ENCODE measurements at regions not wholly inside any gene's neighbourhood (a gene's known extent, or its start where the extent isn't known, plus 50 kb on each side); places are given as distances from the start of the nearest gene placed in this dataset.

- Histone ChIP-seq H3K4me1 (ENCODE audit: control insufficient read depth in 1 of 2, insufficient read depth in 2 of 2, low read length in 2 of 2) (peaks cover 0 to 2% of the 10 kb centered on the region in 2 experiments), H3K4me3 (ENCODE audit: low read depth, low read length) (no peak overlapping the region), H2BK12ac (ENCODE audit: low read length) (no peak overlapping the region), H4K8ac (ENCODE audit: low read depth, low read length) (no peak overlapping the region), H3K9me3 (ENCODE audit: insufficient read depth, low read depth, low read length) (no peaks in the 10 kb centered on the region), H3K18ac (ENCODE audit: low read length) (no peak overlapping the region), H3K27ac (ENCODE audit: low read depth, low read length) (no peak overlapping the region), H3K23ac (ENCODE audit: low read length) (no peak overlapping the region), H3K14ac (ENCODE audit: low read length) (no peak overlapping the region), H3K4me2 (ENCODE audit: low read length) (no peak overlapping the region), H2BK120ac (ENCODE audit: insufficient read depth, low read length, poor library complexity) (no peak overlapping the region), H3K9ac (ENCODE audit: low read length) (no peak overlapping the region), H3K27me3 (ENCODE audit: insufficient read depth, low read length) (no peaks in the 10 kb centered on the region), H3K36me3 (ENCODE audit: control insufficient read depth in 1 of 2, insufficient read depth in 2 of 2, low read length in 2 of 2) (no peaks in the 10 kb centered on the region), H3K79me2 (ENCODE audit: control insufficient read depth, insufficient read depth, low read length, poor library complexity) (no peaks in the 10 kb centered on the region), H4K12ac (ENCODE audit: low read depth, low read length) (no peak overlapping the region), H3K4ac (ENCODE audit: low read depth, low read length) (no peak overlapping the region), H3K79me1 (ENCODE audit: low read length) (no peaks in the 10 kb centered on the region), H2AFZ (ENCODE audit: insufficient read depth, low read length, poor library complexity) (no peak overlapping the region), H4K91ac (ENCODE audit: low read depth, low read length) (no peak overlapping the region), H2AK5ac (ENCODE audit: low read length) (no peak overlapping the region), H2BK5ac (ENCODE audit: low read depth, low read length, poor library complexity) (no peak overlapping the region)
- WGBS (ENCODE audit: extremely low coverage, insufficient coverage, insufficient read length) = no CpG with 5 or more reads among the region's 1 CpG
- DNase-seq = no peak
Observed at GRCh38 chr9:107862323-107862722, 372.8 kb upstream of the KLF4 start.

GRCh38 chr9:107861075-107861474, 371.5 kb upstream of the KLF4 start:
- Histone ChIP-seq H2BK12ac (ENCODE audit: low read length) (no peak overlapping the region), H3K36me3 (ENCODE audit: control insufficient read depth in 1 of 2, insufficient read depth in 2 of 2, low read length in 2 of 2) (no peaks in the 10 kb centered on the region), H3K79me1 (ENCODE audit: low read length) (no peaks in the 10 kb centered on the region), H2AK5ac (ENCODE audit: low read length) (no peak overlapping the region), H2BK120ac (ENCODE audit: insufficient read depth, low read length, poor library complexity) (no peak overlapping the region), H3K4me1 (ENCODE audit: control insufficient read depth in 1 of 2, insufficient read depth in 2 of 2, low read length in 2 of 2) (peaks cover 0 to 2% of the 10 kb centered on the region in 2 experiments), H4K12ac (ENCODE audit: low read depth, low read length) (no peak overlapping the region), H3K4ac (ENCODE audit: low read depth, low read length) (no peak overlapping the region), H2AFZ (ENCODE audit: insufficient read depth, low read length, poor library complexity) (no peak overlapping the region), H3K27ac (ENCODE audit: low read depth, low read length) (no peak overlapping the region), H2BK5ac (ENCODE audit: low read depth, low read length, poor library complexity) (no peak overlapping the region), H3K27me3 (ENCODE audit: insufficient read depth, low read length) (no peaks in the 10 kb centered on the region), H3K4me3 (ENCODE audit: low read depth, low read length) (no peak overlapping the region), H3K9me3 (ENCODE audit: insufficient read depth, low read depth, low read length) (no peaks in the 10 kb centered on the region), H3K14ac (ENCODE audit: low read length) (no peak overlapping the region), H3K23ac (ENCODE audit: low read length) (no peak overlapping the region), H3K4me2 (ENCODE audit: low read length) (no peak overlapping the region), H4K91ac (ENCODE audit: low read depth, low read length) (no peak overlapping the region), H3K18ac (ENCODE audit: low read length) (no peak overlapping the region), H3K9ac (ENCODE audit: low read length) (no peak overlapping the region), H3K79me2 (ENCODE audit: control insufficient read depth, insufficient read depth, low read length, poor library complexity) (no peaks in the 10 kb centered on the region), H4K8ac (ENCODE audit: low read depth, low read length) (no peak overlapping the region)
- no peak for DNase-seq
- WGBS (ENCODE audit: extremely low coverage, insufficient coverage, insufficient read length) = no CpG with 5 or more reads among the region's 3 CpGs

- H3K79me2 ChIP-seq (ENCODE audit: control insufficient read depth, insufficient read depth, low read length, poor library complexity) = no peaks in the 10 kb centered on the region
- no CpG with 5 or more reads among the region's 8 CpGs for WGBS (ENCODE audit: extremely low coverage, insufficient coverage, insufficient read length)
- peaks cover 4% of the 10 kb centered on the region for H3K9me3 ChIP-seq (ENCODE audit: insufficient read depth, low read depth, low read length)
Observed at GRCh38 chr9:107858260-107858659, 368.7 kb upstream of the KLF4 start.

GRCh38 chr9:107856633-107857032, 367.1 kb upstream of the KLF4 start:
- H3K79me2 ChIP-seq (ENCODE audit: control insufficient read depth, insufficient read depth, low read length, poor library complexity) = no peaks in the 10 kb centered on the region
- H3K4me3 ChIP-seq (ENCODE audit: low read depth, low read length) = no peak overlapping the region
- H3K4me2 ChIP-seq (ENCODE audit: low read length) = no peak overlapping the region
- no peak overlapping the region for H4K91ac ChIP-seq (ENCODE audit: low read depth, low read length)
- no peak overlapping the region for H4K8ac ChIP-seq (ENCODE audit: low read depth, low read length)
- no peak overlapping the region for H4K12ac ChIP-seq (ENCODE audit: low read depth, low read length)
- H3K27me3 ChIP-seq (ENCODE audit: insufficient read depth, low read length) = no peaks in the 10 kb centered on the region
- DNase-seq = no peak
- no peak overlapping the region for H2AK5ac ChIP-seq (ENCODE audit: low read length)
- no peak overlapping the region for H2AFZ ChIP-seq (ENCODE audit: insufficient read depth, low read length, poor library complexity)
- no peak overlapping the region for H3K4ac ChIP-seq (ENCODE audit: low read depth, low read length)
- no peak overlapping the region for H3K9ac ChIP-seq (ENCODE audit: low read length)
- WGBS (ENCODE audit: extremely low coverage, insufficient coverage, insufficient read length) = no CpG with 5 or more reads among the region's 2 CpGs
- no peaks in the 10 kb centered on the region for H3K4me1 ChIP-seq (ENCODE audit: control insufficient read depth in 1 of 2, insufficient read depth in 2 of 2, low read length in 2 of 2)
- H3K18ac ChIP-seq (ENCODE audit: low read length) = no peak overlapping the region
- H2BK120ac ChIP-seq (ENCODE audit: insufficient read depth, low read length, poor library complexity) = no peak overlapping the region
- no peak overlapping the region for H3K14ac ChIP-seq (ENCODE audit: low read length)
- no peaks in the 10 kb centered on the region for H3K79me1 ChIP-seq (ENCODE audit: low read length)
- no peaks in the 10 kb centered on the region for H3K36me3 ChIP-seq (ENCODE audit: control insufficient read depth in 1 of 2, insufficient read depth in 2 of 2, low read length in 2 of 2)
- H3K23ac ChIP-seq (ENCODE audit: low read length) = no peak overlapping the region
- H3K27ac ChIP-seq (ENCODE audit: low read depth, low read length) = no peak overlapping the region
- H2BK5ac ChIP-seq (ENCODE audit: low read depth, low read length, poor library complexity) = no peak overlapping the region
- H2BK12ac ChIP-seq (ENCODE audit: low read length) = no peak overlapping the region
- peaks cover 4% of the 10 kb centered on the region for H3K9me3 ChIP-seq (ENCODE audit: insufficient read depth, low read depth, low read length)

More at GRCh38 chr9:107858260-107858659, 368.7 kb upstream of the KLF4 start:
- no peak overlapping the region for H2BK12ac ChIP-seq (ENCODE audit: low read length)
- H3K23ac ChIP-seq (ENCODE audit: low read length) = no peak overlapping the region
- H3K36me3 ChIP-seq (ENCODE audit: control insufficient read depth in 1 of 2, insufficient read depth in 2 of 2, low read length in 2 of 2) = no peaks in the 10 kb centered on the region
- H4K91ac ChIP-seq (ENCODE audit: low read depth, low read length) = no peak overlapping the region
- no peak overlapping the region for H2AK5ac ChIP-seq (ENCODE audit: low read length)
- H3K9ac ChIP-seq (ENCODE audit: low read length) = no peak overlapping the region
- H3K4me1 ChIP-seq (ENCODE audit: control insufficient read depth in 1 of 2, insufficient read depth in 2 of 2, low read length in 2 of 2) = peaks cover 0 to 2% of the 10 kb centered on the region in 2 experiments
- no peak overlapping the region for H4K12ac ChIP-seq (ENCODE audit: low read depth, low read length)
- H3K18ac ChIP-seq (ENCODE audit: low read length) = no peak overlapping the region
- H3K79me1 ChIP-seq (ENCODE audit: low read length) = no peaks in the 10 kb centered on the region
- no peak overlapping the region for H3K4me2 ChIP-seq (ENCODE audit: low read length)
- H3K27me3 ChIP-seq (ENCODE audit: insufficient read depth, low read length) = no peaks in the 10 kb centered on the region
- H3K14ac ChIP-seq (ENCODE audit: low read length) = no peak overlapping the region
- no peak overlapping the region for H2BK5ac ChIP-seq (ENCODE audit: low read depth, low read length, poor library complexity)
- no peak overlapping the region for H2BK120ac ChIP-seq (ENCODE audit: insufficient read depth, low read length, poor library complexity)
- H3K27ac ChIP-seq (ENCODE audit: low read depth, low read length) = no peak overlapping the region
- no peak overlapping the region for H2AFZ ChIP-seq (ENCODE audit: insufficient read depth, low read length, poor library complexity)
- H3K4ac ChIP-seq (ENCODE audit: low read depth, low read length) = no peak overlapping the region
- no peak overlapping the region for H4K8ac ChIP-seq (ENCODE audit: low read depth, low read length)
- H3K4me3 ChIP-seq (ENCODE audit: low read depth, low read length) = no peak overlapping the region
- DNase-seq = no peak
